Keratinocyte (primary cell): ENCODE measurements at regions not wholly inside any gene's neighbourhood (a gene's known extent, or its start where the extent isn't known, plus 50 kb on each side); places are given as distances from the start of the nearest gene placed in this dataset.

Source experiments
- DNase-seq: peaks from one replicate; pipeline ENCODE4 v3.0.0-alpha.2; 2011; ENCODE audit warnings: low read depth, missing footprints, low spot score
- FAIRE-seq: peaks from 2 replicates; lab custom pipeline; 2011; peaks lifted over from hg19 to GRCh38; lab: Jason Lieb, UNC
- H2AFZ ChIP-seq: 2 replicates; pipeline ENCODE4 v1.6.0; 2012; ENCODE audit warnings: low read length, control low read depth, inconsistent platforms; ENCODE audit not compliant: control insufficient read depth
- H3K27ac ChIP-seq: 2 replicates; pipeline ENCODE4 v1.5.1; 2011; ENCODE audit warnings: low read length; ENCODE audit not compliant: control insufficient read depth, insufficient read depth
- H3K27me3 ChIP-seq: 3 replicates; pipeline ENCODE4 v1.6.0; 2011; ENCODE audit warnings: low read length; ENCODE audit not compliant: control insufficient read depth, insufficient read depth; ENCODE audit errors: extremely low read depth
- H3K36me3 ChIP-seq, 2 experiments: 2 replicates in 1 of 2; 3 replicates in 1 of 2; pipeline ENCODE4 v1.5.1; 2011; ENCODE audit warnings: low read length in 2 of 2, mild to moderate bottlenecking in 1 of 2; ENCODE audit not compliant: control insufficient read depth in 2 of 2, insufficient read depth in 2 of 2; ENCODE audit errors: extremely low read depth in 1 of 2
- H3K4me1 ChIP-seq: 3 replicates; pipeline ENCODE4 v1.5.1; 2011; ENCODE audit warnings: low read length; ENCODE audit not compliant: control insufficient read depth, insufficient read depth; ENCODE audit errors: extremely low read depth
- H3K4me2 ChIP-seq: 3 replicates; pipeline ENCODE4 v1.6.0; 2011; ENCODE audit warnings: low read depth, low read length; ENCODE audit not compliant: control insufficient read depth, insufficient read depth; ENCODE audit errors: extremely low read depth
- H3K4me3 ChIP-seq, 3 experiments: fragments of 200-600 bp in 1 of 3; sonication (generic) in 1 of 3; 2 replicates in 2 of 3; 3 replicates in 1 of 3; pipeline ENCODE4 v1.5.1; 2011 to 2016; ENCODE audit warnings: low read length in 3 of 3, mild to moderate bottlenecking in 3 of 3, control low read depth in 2 of 3, inconsistent platforms in 1 of 3, low read depth in 1 of 3, mixed read lengths in 1 of 3, mixed run types in 1 of 3, moderate library complexity in 1 of 3; ENCODE audit not compliant: control insufficient read depth in 2 of 3, insufficient read depth in 2 of 3; ENCODE audit errors: extremely low read depth in 1 of 3
- H3K79me2 ChIP-seq: 2 replicates; pipeline ENCODE4 v1.6.0; 2012; ENCODE audit warnings: low read length; ENCODE audit not compliant: control insufficient read depth, insufficient read depth
- H3K9ac ChIP-seq: 3 replicates; pipeline ENCODE4 v1.6.0; 2011; ENCODE audit warnings: low read length; ENCODE audit not compliant: control insufficient read depth, insufficient read depth; ENCODE audit errors: extremely low read depth
- H3K9me1 ChIP-seq: 3 replicates; pipeline ENCODE4 v1.6.0; 2011; ENCODE audit warnings: low read length; ENCODE audit not compliant: control insufficient read depth, insufficient read depth; ENCODE audit errors: extremely low read depth
- H3K9me3 ChIP-seq: 2 replicates; pipeline ENCODE4 v1.5.1; 2012; ENCODE audit warnings: low read depth, low read length; ENCODE audit not compliant: control insufficient read depth
- H4K20me1 ChIP-seq: 3 replicates; pipeline ENCODE4 v1.6.0; 2011; ENCODE audit warnings: low read length; ENCODE audit not compliant: control insufficient read depth, insufficient read depth; ENCODE audit errors: extremely low read depth
- CTCF ChIP-seq, 3 experiments: IDR thresholded peaks in 1 of 3; conservative IDR thresholded peaks in 1 of 3; optimal IDR thresholded peaks in 1 of 3; 2 replicates in 2 of 3; 3 replicates in 1 of 3; pipeline versions ENCODE3 to v1.5.1; 2011; ENCODE audit warnings: low read length in 3 of 3, mild to moderate bottlenecking in 3 of 3, moderate library complexity in 2 of 3, control low read depth in 1 of 3, inconsistent platforms in 1 of 3; ENCODE audit not compliant: insufficient read depth in 2 of 3; ENCODE audit errors: extremely low read depth in 1 of 3
- EZH2 ChIP-seq: IDR thresholded peaks from one replicate; pipeline ENCODE4 v1.6.1; 2012; ENCODE audit warnings: inconsistent platforms, mild to moderate bottlenecking, low read length, moderate library complexity
- dilution Hi-C: fragments of 300-500 bp; cut with MboI; formaldehyde crosslinking; loops from one replicate; pipeline ENCODE4 v1.7.0; 2020; ENCODE audit warnings: low sequenced_read_pairs; ENCODE audit not compliant: extremely low pct_ligation_motif_present

GRCh38 chrX:73965833-73966232 lies 113.3 kb upstream of the XIST start:
- Histone ChIP-seq H3K36me3 (peaks cover 3 to 5% of the 10 kb centered on the region in 2 experiments), H3K9ac (no peak overlapping the region), H3K4me2 (no peak overlapping the region), H3K27me3 (no peaks in the 10 kb centered on the region), H3K9me1 (no peaks in the 10 kb centered on the region), H2AFZ (no peak overlapping the region), H4K20me1 (no peaks in the 10 kb centered on the region), H3K4me1 (no peaks in the 10 kb centered on the region), H3K79me2 (peaks cover 54% of the 10 kb centered on the region), H3K27ac (no peak overlapping the region), H3K9me3 (no peaks in the 10 kb centered on the region), H3K4me3 (no peak overlapping the region)
- DNase-seq (no peak), FAIRE-seq (no peak)
- dilution Hi-C loops: no loop called here
- TF ChIP-seq CTCF (optimal IDR thresholded peaks at IDR 0.05 in 1 of 3, IDR thresholded peaks at IDR 0.05 in 1 of 3, conservative IDR thresholded peaks at IDR 0.05 in 1 of 3; ENCODE audit: extremely low read depth in 1 of 3, insufficient read depth in 2 of 3, low read length in 3 of 3) (no peak), EZH2 (no peak)

GRCh38 chrX:73964579-73964978 lies 112.1 kb upstream of the XIST start:
- H3K9me1 ChIP-seq: no peaks in the 10 kb centered on the region
- peaks cover 3 to 5% of the 10 kb centered on the region in 2 experiments for H3K36me3 ChIP-seq
- no peaks in the 10 kb centered on the region for H3K4me1 ChIP-seq
- H3K9me3 ChIP-seq: no peaks in the 10 kb centered on the region
- H3K4me3 ChIP-seq: no peak overlapping the region
- dilution Hi-C loops: no loop called here
- H3K27me3 ChIP-seq: no peaks in the 10 kb centered on the region
- TF ChIP-seq EZH2 (no peak), CTCF (optimal IDR thresholded peaks at IDR 0.05 in 1 of 3, IDR thresholded peaks at IDR 0.05 in 1 of 3, conservative IDR thresholded peaks at IDR 0.05 in 1 of 3; ENCODE audit: extremely low read depth in 1 of 3, insufficient read depth in 2 of 3, low read length in 3 of 3) (no peak)
- H3K27ac ChIP-seq: no peak overlapping the region
- no peak overlapping the region for H3K4me2 ChIP-seq
- FAIRE-seq (no peak), DNase-seq (no peak)
- no peak overlapping the region for H3K9ac ChIP-seq
- no peaks in the 10 kb centered on the region for H4K20me1 ChIP-seq
- H2AFZ ChIP-seq: no peak overlapping the region
- peaks cover 60% of the 10 kb centered on the region for H3K79me2 ChIP-seq
